ENCODE measurements at regions not wholly inside any gene's neighbourhood (a gene's known extent, or its start where the extent isn't known, plus 50 kb on each side); places are given as distances from the start of the nearest gene placed in this dataset.

- Histone ChIP-seq H3K9ac (ENCODE audit: low read length) (no peak overlapping the region), H3K27me3 (ENCODE audit: control insufficient read depth, insufficient read depth, low read length) (no peaks in the 10 kb centered on the region), H3K36me3 (ENCODE audit: control insufficient read depth, low read depth, low read length) (no peaks in the 10 kb centered on the region)
Measured at GRCh38 chr6:1088492-1089001, 223.4 kb upstream of the FOXQ1 start.

GRCh38 chr6:1087154-1087843, 224.6 kb upstream of the FOXQ1 start:
- H3K4me3 ChIP-seq (ENCODE audit: low read length): no peak overlapping the region
- H3K27ac ChIP-seq (ENCODE audit: low read length): no peak overlapping the region
- no peaks in the 10 kb centered on the region for H3K4me1 ChIP-seq (ENCODE audit: control insufficient read depth, low read depth, low read length)
- no peak overlapping the region for H3K9ac ChIP-seq (ENCODE audit: low read length)
- H3K9me3 ChIP-seq (ENCODE audit: control insufficient read depth, low read depth, low read length): no peaks in the 10 kb centered on the region
- no peaks in the 10 kb centered on the region for H3K27me3 ChIP-seq (ENCODE audit: control insufficient read depth, insufficient read depth, low read length)
- no peaks in the 10 kb centered on the region for H3K36me3 ChIP-seq (ENCODE audit: control insufficient read depth, low read depth, low read length)

More at GRCh38 chr6:1088492-1089001, 223.4 kb upstream of the FOXQ1 start:
- Histone ChIP-seq H3K4me1 (ENCODE audit: control insufficient read depth, low read depth, low read length) (no peaks in the 10 kb centered on the region), H3K9me3 (ENCODE audit: control insufficient read depth, low read depth, low read length) (no peaks in the 10 kb centered on the region), H3K27ac (ENCODE audit: low read length) (no peak overlapping the region), H3K4me3 (ENCODE audit: low read length) (no peak overlapping the region)

GRCh38 chr6:1086446-1087153, 225.3 kb upstream of the FOXQ1 start:
- no peak overlapping the region for H3K9ac ChIP-seq (ENCODE audit: low read length)
- H3K4me1 ChIP-seq (ENCODE audit: control insufficient read depth, low read depth, low read length): no peaks in the 10 kb centered on the region
- H3K9me3 ChIP-seq (ENCODE audit: control insufficient read depth, low read depth, low read length): no peaks in the 10 kb centered on the region
- no peaks in the 10 kb centered on the region for H3K27me3 ChIP-seq (ENCODE audit: control insufficient read depth, insufficient read depth, low read length)
- no peak overlapping the region for H3K27ac ChIP-seq (ENCODE audit: low read length)
- H3K4me3 ChIP-seq (ENCODE audit: low read length): no peak overlapping the region
- no peaks in the 10 kb centered on the region for H3K36me3 ChIP-seq (ENCODE audit: control insufficient read depth, low read depth, low read length)

GRCh38 chr6:1082285-1082935, 229.5 kb upstream of the FOXQ1 start:
- Histone ChIP-seq H3K27ac (ENCODE audit: low read length) (no peak overlapping the region), H3K4me1 (ENCODE audit: control insufficient read depth, low read depth, low read length) (no peaks in the 10 kb centered on the region), H3K27me3 (ENCODE audit: control insufficient read depth, insufficient read depth, low read length) (no peaks in the 10 kb centered on the region), H3K9me3 (ENCODE audit: control insufficient read depth, low read depth, low read length) (no peaks in the 10 kb centered on the region), H3K4me3 (ENCODE audit: low read length) (no peak overlapping the region), H3K9ac (ENCODE audit: low read length) (no peak overlapping the region), H3K36me3 (ENCODE audit: control insufficient read depth, low read depth, low read length) (no peaks in the 10 kb centered on the region)

GRCh38 chr6:1081551-1082284, 230.2 kb upstream of the FOXQ1 start:
- no peaks in the 10 kb centered on the region for H3K9me3 ChIP-seq (ENCODE audit: control insufficient read depth, low read depth, low read length)
- no peaks in the 10 kb centered on the region for H3K36me3 ChIP-seq (ENCODE audit: control insufficient read depth, low read depth, low read length)

GRCh38 chr6:1080453-1081337, 231.2 kb upstream of the FOXQ1 start:
- no peaks in the 10 kb centered on the region for H3K27me3 ChIP-seq (ENCODE audit: control insufficient read depth, insufficient read depth, low read length)
- H3K9ac ChIP-seq (ENCODE audit: low read length): no peak overlapping the region
- H3K27ac ChIP-seq (ENCODE audit: low read length): no peak overlapping the region
- H3K9me3 ChIP-seq (ENCODE audit: control insufficient read depth, low read depth, low read length): no peaks in the 10 kb centered on the region
- no peaks in the 10 kb centered on the region for H3K36me3 ChIP-seq (ENCODE audit: control insufficient read depth, low read depth, low read length)
- H3K4me1 ChIP-seq (ENCODE audit: control insufficient read depth, low read depth, low read length): no peaks in the 10 kb centered on the region
- H3K4me3 ChIP-seq (ENCODE audit: low read length): no peak overlapping the region

More at GRCh38 chr6:1081551-1082284, 230.2 kb upstream of the FOXQ1 start:
- Histone ChIP-seq H3K9ac (ENCODE audit: low read length) (no peak overlapping the region), H3K4me1 (ENCODE audit: control insufficient read depth, low read depth, low read length) (no peaks in the 10 kb centered on the region), H3K27me3 (ENCODE audit: control insufficient read depth, insufficient read depth, low read length) (no peaks in the 10 kb centered on the region), H3K27ac (ENCODE audit: low read length) (no peak overlapping the region), H3K4me3 (ENCODE audit: low read length) (no peak overlapping the region)

- H3K4me1 ChIP-seq (ENCODE audit: control insufficient read depth, low read depth, low read length): no peaks in the 10 kb centered on the region
- H3K27ac ChIP-seq (ENCODE audit: low read length): no peak overlapping the region
- H3K27me3 ChIP-seq (ENCODE audit: control insufficient read depth, insufficient read depth, low read length): no peaks in the 10 kb centered on the region
- no peaks in the 10 kb centered on the region for H3K36me3 ChIP-seq (ENCODE audit: control insufficient read depth, low read depth, low read length)
- no peaks in the 10 kb centered on the region for H3K9me3 ChIP-seq (ENCODE audit: control insufficient read depth, low read depth, low read length)
- H3K4me3 ChIP-seq (ENCODE audit: low read length): no peak overlapping the region
- H3K9ac ChIP-seq (ENCODE audit: low read length): no peak overlapping the region
Measured at GRCh38 chr6:1079525-1079924, 232.4 kb upstream of the FOXQ1 start.

GRCh38 chr6:1077478-1078416, 234.2 kb upstream of the FOXQ1 start:
- Histone ChIP-seq H3K36me3 (ENCODE audit: control insufficient read depth, low read depth, low read length) (no peaks in the 10 kb centered on the region), H3K4me3 (ENCODE audit: low read length) (no peak overlapping the region), H3K27me3 (ENCODE audit: control insufficient read depth, insufficient read depth, low read length) (no peaks in the 10 kb centered on the region), H3K9me3 (ENCODE audit: control insufficient read depth, low read depth, low read length) (no peaks in the 10 kb centered on the region), H3K27ac (ENCODE audit: low read length) (no peak overlapping the region), H3K9ac (ENCODE audit: low read length) (no peak overlapping the region), H3K4me1 (ENCODE audit: control insufficient read depth, low read depth, low read length) (no peaks in the 10 kb centered on the region)

GRCh38 chr6:1076531-1077459, 235.1 kb upstream of the FOXQ1 start:
- no peak overlapping the region for H3K9ac ChIP-seq (ENCODE audit: low read length)
- no peaks in the 10 kb centered on the region for H3K4me1 ChIP-seq (ENCODE audit: control insufficient read depth, low read depth, low read length)
- H3K9me3 ChIP-seq (ENCODE audit: control insufficient read depth, low read depth, low read length): no peaks in the 10 kb centered on the region
- H3K27me3 ChIP-seq (ENCODE audit: control insufficient read depth, insufficient read depth, low read length): no peaks in the 10 kb centered on the region
- H3K4me3 ChIP-seq (ENCODE audit: low read length): no peak overlapping the region
- no peaks in the 10 kb centered on the region for H3K36me3 ChIP-seq (ENCODE audit: control insufficient read depth, low read depth, low read length)
- H3K27ac ChIP-seq (ENCODE audit: low read length): no peak overlapping the region

All from iPS-18a (cell line).